ENCODE measurements at regions not wholly inside any gene's neighbourhood (a gene's known extent, or its start where the extent isn't known, plus 50 kb on each side); places are given as distances from the start of the nearest gene placed in this dataset.

GRCh38 chr7:3234051-3234450 lies 67.0 kb upstream of the SDK1 start:
- DNase-seq (ENCODE audit: low spot score), result no peak

GRCh38 chr7:3234851-3235250 lies 66.2 kb upstream of the SDK1 start:
- no peak for DNase-seq (ENCODE audit: low spot score)

- DNase-seq (ENCODE audit: low spot score), result no peak
Observed at GRCh38 chr7:3235322-3235721, 65.7 kb upstream of the SDK1 start.

- no peak for DNase-seq (ENCODE audit: low spot score)
Observed at GRCh38 chr7:3236268-3236667, 64.8 kb upstream of the SDK1 start.

- no peak for DNase-seq (ENCODE audit: low spot score)
Observed at GRCh38 chr7:3238525-3239210, 62.4 kb upstream of the SDK1 start.

- no peak for DNase-seq (ENCODE audit: low spot score)
Observed at GRCh38 chr7:3239291-3239691, 61.8 kb upstream of the SDK1 start.

- no peak for DNase-seq (ENCODE audit: low spot score)
Observed at GRCh38 chr7:3240826-3241430, 60.1 kb upstream of the SDK1 start.

- DNase-seq (ENCODE audit: low spot score), result no peak
Observed at GRCh38 chr7:3241686-3242258, 59.3 kb upstream of the SDK1 start.

GRCh38 chr7:3242398-3242972 lies 58.6 kb upstream of the SDK1 start:
- no peak for DNase-seq (ENCODE audit: low spot score)

- no peak for DNase-seq (ENCODE audit: low spot score)
Observed at GRCh38 chr7:3243256-3243655, 57.8 kb upstream of the SDK1 start.

GRCh38 chr7:3243680-3244079 lies 57.4 kb upstream of the SDK1 start:
- DNase-seq (ENCODE audit: low spot score), result no peak

- no peak for DNase-seq (ENCODE audit: low spot score)
Observed at GRCh38 chr7:3244241-3244814, 56.7 kb upstream of the SDK1 start.

GRCh38 chr7:3245077-3245476 lies 56.0 kb upstream of the SDK1 start:
- no peak for DNase-seq (ENCODE audit: low spot score)

- no peak for DNase-seq (ENCODE audit: low spot score)
Observed at GRCh38 chr7:3245721-3246120, 55.3 kb upstream of the SDK1 start.

- DNase-seq (ENCODE audit: low spot score), result no peak
Observed at GRCh38 chr7:3246127-3246526, 54.9 kb upstream of the SDK1 start.

- no peak for DNase-seq (ENCODE audit: low spot score)
Observed at GRCh38 chr7:3246651-3247050, 54.4 kb upstream of the SDK1 start.

GRCh38 chr7:3250725-3251124 lies 50.3 kb upstream of the SDK1 start:
- no peak for DNase-seq (ENCODE audit: low spot score)
